K562 (cell line): ENCODE measurements at regions not wholly inside any gene's neighbourhood (a gene's known extent, or its start where the extent isn't known, plus 50 kb on each side); places are given as distances from the start of the nearest gene placed in this dataset.

Experiments
- ATAC-seq: fragments of 200-7000 bp; cut with Tn5 transposase; 3 replicates; pipeline ENCODE4 v1.9.1; 2020; ENCODE audit warnings: moderate library complexity
- BruUV-seq: library from RNA; stranded (reverse); fragments of 400-500 nt; replicated peaks from 2 replicates; lab custom pipeline; 2021; lab: Mats Ljungman, UMichigan
- CTCF ChIA-PET: fragments of 300-600 bp; formaldehyde crosslinking; extraction: SDS; loops from one replicate; lab custom pipeline; 2021; ENCODE audit warnings: low intra/inter-chr PET ratio; lab: Yijun Ruan, JAX
- POLR2A ChIA-PET: fragments of 300-600, 350-650 bp; sonication (Branson Sonifier 250); formaldehyde crosslinking; extraction: SDS; loops from one replicate; lab custom pipeline; 2021; ENCODE audit warnings: antibody characterized with exemption, inconsistent platforms; lab: Yijun Ruan, JAX
- DNase-seq, 4 experiments: peaks; one replicate each; pipeline versions ENCODE4 v3.0.0 to v3.0.0-alpha.2; 2011 to 2018; ENCODE audit warnings: low spot score in 3 of 4, mixed read lengths in 3 of 4; ENCODE audit errors: extremely low read depth in 1 of 4
- FAIRE-seq: peaks from 2 replicates; lab custom pipeline; 2011; peaks lifted over from hg19 to GRCh38; lab: Jason Lieb, UNC
- H2AFZ ChIP-seq: 2 replicates; pipeline ENCODE4 v1.6.0; 2011; ENCODE audit warnings: low read depth, low read length, control low read depth, inconsistent platforms
- H3K27ac ChIP-seq: fragments of 200-600 bp; 3 replicates; pipeline ENCODE4 v1.8.0; 2011; ENCODE audit warnings: low read depth, mild to moderate bottlenecking, control low read depth, inconsistent platforms, low read length, moderate library complexity, mixed read lengths; ENCODE audit errors: extremely low read depth
- H3K27me3 ChIP-seq, 2 experiments: fragments of 300-600 bp in 1 of 2; 2 replicates in 1 of 2; 3 replicates in 1 of 2; pipeline versions ENCODE4 v1.6.0 to v1.8.0; 2011; ENCODE audit warnings: inconsistent platforms in 2 of 2, low read length in 2 of 2, mild to moderate bottlenecking in 1 of 2, mixed read lengths in 1 of 2, moderate library complexity in 1 of 2; ENCODE audit not compliant: control insufficient read depth in 2 of 2, insufficient read depth in 2 of 2
- H3K36me3 ChIP-seq: fragments of 300-600 bp; 3 replicates; pipeline ENCODE4 v1.8.0; 2011; ENCODE audit warnings: mild to moderate bottlenecking, low read length, inconsistent platforms; ENCODE audit not compliant: control insufficient read depth, insufficient read depth
- H3K4me1 ChIP-seq, 2 experiments: fragments of 200-600 bp in 1 of 2; replicated peaks in 1 of 2; 2 replicates in 1 of 2; 3 replicates in 1 of 2; pipeline versions ENCODE4 v1.5.1 to v1.8.0; 2011; ENCODE audit warnings: inconsistent platforms in 2 of 2, low read length in 2 of 2, mild to moderate bottlenecking in 1 of 2, mixed read lengths in 1 of 2, moderate library complexity in 1 of 2; ENCODE audit not compliant: control insufficient read depth in 2 of 2, insufficient read depth in 2 of 2
- H3K4me2 ChIP-seq: 2 replicates; pipeline ENCODE4 v1.6.1; 2011; ENCODE audit warnings: low read length, control low read depth, inconsistent platforms, mixed read lengths; ENCODE audit not compliant: insufficient read depth
- H3K4me3 ChIP-seq: fragments of 200-600 bp; sonication (generic), shearing (Covaris generic); 2 replicates; pipeline ENCODE4 v1.5.1; 2016; ENCODE audit warnings: control low read depth, inconsistent platforms
- H3K79me2 ChIP-seq: fragments of 200-600 bp; 3 replicates; pipeline ENCODE4 v1.8.0; 2011; ENCODE audit warnings: low read length, inconsistent platforms; ENCODE audit not compliant: control insufficient read depth, insufficient read depth
- H3K9ac ChIP-seq, 2 experiments: 2 replicates each; pipeline versions ENCODE4 v1.6.0 to v1.6.1; 2011; ENCODE audit warnings: low read depth in 2 of 2, low read length in 2 of 2, control low read depth in 1 of 2, inconsistent platforms in 1 of 2, mild to moderate bottlenecking in 1 of 2, mixed read lengths in 1 of 2; ENCODE audit not compliant: insufficient read depth in 1 of 2
- H3K9me1 ChIP-seq: one replicate; pipeline ENCODE4 v1.6.0; 2011; ENCODE audit warnings: inconsistent platforms, mild to moderate bottlenecking, low read length, moderate library complexity; ENCODE audit not compliant: control insufficient read depth, insufficient read depth
- H3K9me3 ChIP-seq: replicated peaks from 2 replicates; pipeline ENCODE4 v1.5.1; 2011; ENCODE audit warnings: low read depth, low read length, inconsistent platforms; ENCODE audit not compliant: control insufficient read depth, insufficient read depth
- H4K20me1 ChIP-seq: replicated peaks from 2 replicates; pipeline ENCODE4 v1.6.1; 2011; ENCODE audit warnings: low read length, inconsistent platforms, mixed read lengths; ENCODE audit not compliant: control insufficient read depth, insufficient read depth
- FOSL1 ChIP-seq: fragments of 200-800 bp; sonication (Bioruptor generic); conservative IDR thresholded peaks from 2 replicates; pipeline ENCODE4 v1.6.1; 2016; ENCODE audit warnings: missing genetic modification characterization, missing compliant biosample characterization
- ID3 ChIP-seq, 2 experiments: fragments of 250-450 bp in 1 of 2; fragments of 450-650 bp in 1 of 2; sonication (Bioruptor Pico) in 1 of 2; IDR thresholded peaks; 2 replicates each; pipeline versions ENCODE4 v1.6.1 to v1.8.0; 2016 to 2021; ENCODE audit warnings: mild to moderate bottlenecking in 2 of 2, moderate library complexity in 2 of 2, missing compliant biosample characterization in 1 of 2, missing genetic modification characterization in 1 of 2
- NFIC ChIP-seq: fragments of 450-650 bp; IDR thresholded peaks from 2 replicates; pipeline ENCODE4 v1.6.1; 2017; ENCODE audit warnings: mild to moderate bottlenecking, inconsistent platforms
- PCBP1 ChIP-seq: fragments of 200-400 bp; formaldehyde crosslinking; IDR thresholded peaks from 2 replicates; pipeline ENCODE4 v1.6.1; 2018; ENCODE audit warnings: mild to moderate bottlenecking, low read depth, low read length; ENCODE audit not compliant: poor library complexity, severe bottlenecking
- SRSF3 ChIP-seq: fragments of 200-400 bp; formaldehyde crosslinking; IDR thresholded peaks from 2 replicates; pipeline ENCODE4 v1.6.1; 2016; ENCODE audit warnings: mild to moderate bottlenecking, low read length, moderate library complexity; ENCODE audit not compliant: insufficient read depth
- WGBS: fragments of 100-300 bp; shearing (Covaris generic); methylation state at CpG from one replicate; pipeline ENCODE4 v1.1.6; 2016; ENCODE audit warnings: low coverage, mixed read lengths; ENCODE audit not compliant: insufficient coverage; ENCODE audit errors: missing lambda C conversion rate; 5-methylcytosine and 5-hydroxymethylcytosine counted together
- in situ Hi-C: fragments of 300-500 bp; cut with MboI; formaldehyde crosslinking; loops from 4 replicates; pipeline ENCODE4 v1.15.0; 2018; ENCODE audit warnings: inconsistent platforms, mixed read lengths
- intact Hi-C: fragments of 100-400 bp; cut with micrococcal nuclease; formaldehyde crosslinking; loops from 2 replicates; pipeline ENCODE4 v1.14.2; 2022

- no peaks in the 10 kb centered on the region for H4K20me1 ChIP-seq
- ATAC-seq, result no peak
- H3K9me1 ChIP-seq, result no peaks in the 10 kb centered on the region
- no peak overlapping the region for H3K4me2 ChIP-seq
- H3K4me3 ChIP-seq, result no peak overlapping the region
- in situ Hi-C loops, result no loop called here
- TF ChIP-seq PCBP1, result no peak
- TF ChIP-seq NFIC, result no peak
- no peak for TF ChIP-seq SRSF3
- TF ChIP-seq FOSL1 (tag), result no peak
- no peak for TF ChIP-seq ID3 (CRISPR knock-in tag; IDR thresholded peaks at IDR 0.05)
- TF ChIP-seq ID3 (tag; IDR thresholded peaks at IDR 0.05), result no peak
- ChIA-PET CTCF (no interaction called here), POLR2A (interaction anchor here (0.8 kb wide), 1 partner anchor 46 kb away, joined by 3 read pairs; no protein-coding TSS in a partner anchor)
- no peaks in the 10 kb centered on the region for H3K4me1 ChIP-seq
- WGBS, result 0% methylated on average over 3 of the region's 3 CpGs
- no peak overlapping the region for H3K27ac ChIP-seq
- intact Hi-C loops, result no loop called here
- H3K9me3 ChIP-seq, result no peaks in the 10 kb centered on the region
- no peak for FAIRE-seq
- BruUV-seq, result no TSS peak
- no peaks in the 10 kb centered on the region; a peak in 1 of 5 replicates for H3K27me3 ChIP-seq
- H3K9ac ChIP-seq, result no peak overlapping the region
- no peaks in the 10 kb centered on the region for H3K36me3 ChIP-seq
- H2AFZ ChIP-seq, result no peak overlapping the region
- H3K79me2 ChIP-seq, result no peaks in the 10 kb centered on the region
- no peak for DNase-seq
Observed at GRCh38 chr6:56744528-56744927, 101.8 kb upstream of the DST start.
